Prostate gland (tissue), 2 donors: ENCODE measurements at regions not wholly inside any gene's neighbourhood (a gene's known extent, or its start where the extent isn't known, plus 50 kb on each side); places are given as distances from the start of the nearest gene placed in this dataset.

Source experiments
- CTCF ChIP-seq, 4 experiments: fragments of 200-600 bp in 2 of 4; fragments of 450-650 bp in 2 of 4; sonication (generic) in 2 of 4; IDR thresholded peaks; 1 replicate in 3 of 4; 2 replicates in 1 of 4; pipeline ENCODE4 v1.5.1; 2016 to 2019; ENCODE audit warnings: antibody characterized with exemption in 4 of 4, mild to moderate bottlenecking in 2 of 4, moderate library complexity in 2 of 4
- POLR2A ChIP-seq: fragments of 450-650 bp; IDR thresholded peaks from one replicate; pipeline ENCODE4 v1.6.1; 2016; ENCODE audit warnings: antibody characterized with exemption, mild to moderate bottlenecking
- POLR2AphosphoS5 ChIP-seq: sonication (generic); formaldehyde crosslinking; IDR thresholded peaks from one replicate; pipeline ENCODE4 v1.6.1; 2017; ENCODE audit warnings: antibody characterized with exemption

- no peak for TF ChIP-seq CTCF (IDR thresholded peaks at IDR 0.05)
- TF ChIP-seq POLR2A, result no peak
- TF ChIP-seq POLR2AphosphoS5, result no peak
Observed at GRCh38 chr6:146886587-146887446, 288.0 kb downstream of the ADGB start.
